Lower leg skin (tissue), 4 donors: ENCODE measurements at regions not wholly inside any gene's neighbourhood (a gene's known extent, or its start where the extent isn't known, plus 50 kb on each side); places are given as distances from the start of the nearest gene placed in this dataset.

Experiments
- DNase-seq, 2 donors: peaks; one replicate each; pipeline ENCODE4 v3.0.0-alpha.2; 2019; ENCODE audit warnings: low spot score in 2 of 2
- H3K4me3 ChIP-seq: fragments of 200-600 bp; sonication (generic); 2 replicates; pipeline ENCODE4 v1.5.1; 2017; ENCODE audit warnings: mild to moderate bottlenecking, low read depth; ENCODE audit not compliant: poor library complexity, severe bottlenecking
- CTCF ChIP-seq, 3 donors: fragments of 450-650 bp; IDR thresholded peaks; one replicate each; pipeline ENCODE4 v1.5.1; 2016; ENCODE audit warnings: antibody characterized with exemption in 3 of 3, mild to moderate bottlenecking in 3 of 3, moderate library complexity in 2 of 3
- POLR2A ChIP-seq, 2 donors: fragments of 450-650 bp; IDR thresholded peaks; one replicate each; pipeline ENCODE4 v1.6.1; 2016 to 2017; ENCODE audit warnings: antibody characterized with exemption in 2 of 2, mild to moderate bottlenecking in 1 of 2, moderate library complexity in 1 of 2
- WGBS, 2 donors: methylation state at CpG; one replicate each; pipeline ENCODE4 v1.1.5; 2018; 5-methylcytosine and 5-hydroxymethylcytosine counted together
- intact Hi-C: fragments of 100-400 bp; cut with DNase I; formaldehyde crosslinking; loops from one replicate; pipeline ENCODE4 v1.15.0; 2023; ENCODE audit warnings: low total_unique reads

- no peak for TF ChIP-seq CTCF (IDR thresholded peaks at IDR 0.05)
- no peak for TF ChIP-seq POLR2A (IDR thresholded peaks at IDR 0.05)
- no peak for DNase-seq
- WGBS, 2 donors, result 94 to 96% methylated on average over 5 of the region's 5 CpGs
Observed at GRCh38 chr5:116660929-116661328, 86.3 kb upstream of the SEMA6A start.

GRCh38 chr5:116658830-116659229, 84.2 kb upstream of the SEMA6A start:
- intact Hi-C loops, result no loop called here
- no peak for DNase-seq
- TF ChIP-seq POLR2A (IDR thresholded peaks at IDR 0.05) (no peak), CTCF (IDR thresholded peaks at IDR 0.05) (no peak)
- 83 to 84% methylated on average over 1 of the region's 1 CpG for WGBS, 2 donors
- no peak overlapping the region for H3K4me3 ChIP-seq

More at GRCh38 chr5:116660929-116661328, 86.3 kb upstream of the SEMA6A start:
- H3K4me3 ChIP-seq, result no peak overlapping the region
- intact Hi-C loops, result no loop called here

- DNase-seq, result no peak
- TF ChIP-seq POLR2A (IDR thresholded peaks at IDR 0.05) (no peak), CTCF (IDR thresholded peaks at IDR 0.05) (no peak)
- H3K4me3 ChIP-seq, result no peak overlapping the region
- intact Hi-C loops, result no loop called here
Observed at GRCh38 chr5:116658141-116658540, 83.5 kb upstream of the SEMA6A start.

GRCh38 chr5:116655431-116655830, 80.8 kb upstream of the SEMA6A start:
- 88 to 95% methylated on average over 3 of the region's 3 CpGs for WGBS, 2 donors
- DNase-seq, result no peak
- intact Hi-C loops, result no loop called here
- H3K4me3 ChIP-seq, result no peak overlapping the region
- TF ChIP-seq CTCF (IDR thresholded peaks at IDR 0.05) (no peak), POLR2A (IDR thresholded peaks at IDR 0.05) (no peak)

- H3K4me3 ChIP-seq, result no peak overlapping the region
- DNase-seq, result no peak
- intact Hi-C loops, result no loop called here
- TF ChIP-seq CTCF (IDR thresholded peaks at IDR 0.05) (no peak), POLR2A (IDR thresholded peaks at IDR 0.05) (no peak)
- WGBS, 2 donors, result 72 to 86% methylated on average over 3 of the region's 3 CpGs
Observed at GRCh38 chr5:116654925-116655324, 80.3 kb upstream of the SEMA6A start.

- TF ChIP-seq POLR2A (IDR thresholded peaks at IDR 0.05) (no peak), CTCF (IDR thresholded peaks at IDR 0.05) (no peak)
- intact Hi-C loops, result no loop called here
- H3K4me3 ChIP-seq, result no peak overlapping the region
- DNase-seq, result no peak
- whole genome bisulfite sequencing, 2 donors, result 18 to 25% methylated on average over 3 of the region's 3 CpGs
Observed at GRCh38 chr5:116652903-116653302, 78.3 kb upstream of the SEMA6A start.
